ENCODE measurements at regions not wholly inside any gene's neighbourhood (a gene's known extent, or its start where the extent isn't known, plus 50 kb on each side); places are given as distances from the start of the nearest gene placed in this dataset.

GRCh38 chr3:162012633-162013032 is 516.0 kb downstream of the OTOL1 start:
- no peak for DNase-seq (ENCODE audit: low spot score)

GRCh38 chr3:162014284-162014683 is 517.7 kb downstream of the OTOL1 start:
- DNase-seq (ENCODE audit: low spot score), result no peak

- DNase-seq (ENCODE audit: low spot score), result no peak
Measured at GRCh38 chr3:162015856-162016255, 519.2 kb downstream of the OTOL1 start.

GRCh38 chr3:162019817-162020216 is 523.2 kb downstream of the OTOL1 start:
- DNase-seq (ENCODE audit: low spot score), result no peak

- DNase-seq (ENCODE audit: low spot score), result no peak
Measured at GRCh38 chr3:162021206-162021605, 524.6 kb downstream of the OTOL1 start.

GRCh38 chr3:162022911-162023310 is 526.3 kb downstream of the OTOL1 start:
- no peak for DNase-seq (ENCODE audit: low spot score)

- DNase-seq (ENCODE audit: low spot score), result no peak
Measured at GRCh38 chr3:162029736-162030135, 533.1 kb downstream of the OTOL1 start.

- DNase-seq (ENCODE audit: low spot score), result no peak
Measured at GRCh38 chr3:162034368-162034767, 537.8 kb downstream of the OTOL1 start.

- no peak for DNase-seq (ENCODE audit: low spot score)
Measured at GRCh38 chr3:162041622-162042021, 545.0 kb downstream of the OTOL1 start.

- DNase-seq (ENCODE audit: low spot score), result no peak
Measured at GRCh38 chr3:162052636-162053035, 556.0 kb downstream of the OTOL1 start.

- DNase-seq (ENCODE audit: low spot score), result no peak
Measured at GRCh38 chr3:162072656-162073164, 576.1 kb downstream of the OTOL1 start.

GRCh38 chr3:162073422-162073975 is 576.9 kb downstream of the OTOL1 start:
- no peak for DNase-seq (ENCODE audit: low spot score)

GRCh38 chr3:162077108-162077507 is 580.5 kb downstream of the OTOL1 start:
- no peak for DNase-seq (ENCODE audit: low spot score)

- no peak for DNase-seq (ENCODE audit: low spot score)
Measured at GRCh38 chr3:162082516-162082915, 585.9 kb downstream of the OTOL1 start.

GRCh38 chr3:162087361-162087760 is 590.8 kb downstream of the OTOL1 start:
- DNase-seq (ENCODE audit: low spot score), result no peak

- no peak for DNase-seq (ENCODE audit: low spot score)
Measured at GRCh38 chr3:162092751-162093150, 596.1 kb downstream of the OTOL1 start.

GRCh38 chr3:162094301-162094700 is 597.7 kb downstream of the OTOL1 start:
- DNase-seq (ENCODE audit: low spot score), result no peak

- no peak for DNase-seq (ENCODE audit: low spot score)
Measured at GRCh38 chr3:162096874-162097273, 600.3 kb downstream of the OTOL1 start.

GRCh38 chr3:162103808-162104207 is 607.2 kb downstream of the OTOL1 start:
- no peak for DNase-seq (ENCODE audit: low spot score)

GRCh38 chr3:162111861-162112260 is 615.3 kb downstream of the OTOL1 start:
- no peak for DNase-seq (ENCODE audit: low spot score)

- DNase-seq (ENCODE audit: low spot score), result no peak
Measured at GRCh38 chr3:162112719-162113118, 616.1 kb downstream of the OTOL1 start.

GRCh38 chr3:162117961-162118360 is 621.4 kb downstream of the OTOL1 start:
- no peak for DNase-seq (ENCODE audit: low spot score)

- DNase-seq (ENCODE audit: low spot score), result no peak
Measured at GRCh38 chr3:162119651-162120050, 623.0 kb downstream of the OTOL1 start.

GRCh38 chr3:162122405-162122804 is 625.8 kb downstream of the OTOL1 start:
- DNase-seq (ENCODE audit: low spot score), result no peak

GRCh38 chr3:162125790-162126189 is 629.2 kb downstream of the OTOL1 start:
- no peak for DNase-seq (ENCODE audit: low spot score)

All from activated CD4-positive, alpha-beta T cell treated with anti-CD3 and anti-CD28 coated beads, Interleukin-2, Interleukin-4, amounts not matched to agents 100 ng/mL and 50 ng/mL, durations not matched to agents 16 hours and 8 hours (primary cell).